ENCODE measurements at regions not wholly inside any gene's neighbourhood (a gene's known extent, or its start where the extent isn't known, plus 50 kb on each side); places are given as distances from the start of the nearest gene placed in this dataset.
"Not testable (repeated sequence)": the region's sequence is repeated elsewhere in the genome, so short reads cannot be mapped to it uniquely, and the experiment has no call there.

GRCh38 chr5:166795756-166796155 is 1495.7 kb upstream of the WWC1 start:
- Histone ChIP-seq H3K4me3 (no peak overlapping the region), H3K27ac (no peak overlapping the region)
- DNase-seq (ENCODE audit: low spot score): no peak
- TF ChIP-seq CTCF (IDR thresholded peaks at IDR 0.05): no peak

- no peak overlapping the region for H3K4me3 ChIP-seq
- no peak for DNase-seq (ENCODE audit: low spot score)
- TF ChIP-seq CTCF (IDR thresholded peaks at IDR 0.05): no peak
- H3K27ac ChIP-seq: no peak overlapping the region
Observed at GRCh38 chr5:166803058-166803457, 1488.4 kb upstream of the WWC1 start.

GRCh38 chr5:166804223-166804622 is 1487.2 kb upstream of the WWC1 start:
- DNase-seq (ENCODE audit: low spot score); H3K27ac ChIP-seq; H3K4me3 ChIP-seq: not testable (repeated sequence)

- not testable (repeated sequence) for H3K4me3 ChIP-seq; DNase-seq (ENCODE audit: low spot score); H3K27ac ChIP-seq
Observed at GRCh38 chr5:166804693-166805092, 1486.8 kb upstream of the WWC1 start.

- H3K27ac ChIP-seq; DNase-seq (ENCODE audit: low spot score); H3K4me3 ChIP-seq: not testable (repeated sequence)
Observed at GRCh38 chr5:166810093-166810658, 1481.3 kb upstream of the WWC1 start.

- H3K4me3 ChIP-seq: no peak overlapping the region
- TF ChIP-seq CTCF (IDR thresholded peaks at IDR 0.05): no peak
- DNase-seq (ENCODE audit: low spot score): no peak
- no peak overlapping the region for H3K27ac ChIP-seq
Observed at GRCh38 chr5:166810721-166811120, 1480.7 kb upstream of the WWC1 start.

GRCh38 chr5:166823360-166823759 is 1468.1 kb upstream of the WWC1 start:
- Histone ChIP-seq H3K27ac (no peak overlapping the region), H3K4me3 (no peak overlapping the region)
- no peak for TF ChIP-seq CTCF (IDR thresholded peaks at IDR 0.05)
- no peak for DNase-seq (ENCODE audit: low spot score)

- no peak overlapping the region for H3K27ac ChIP-seq
Observed at GRCh38 chr5:166834246-166834645, 1457.2 kb upstream of the WWC1 start.

More at GRCh38 chr5:166834246-166834645, 1457.2 kb upstream of the WWC1 start:
- DNase-seq (ENCODE audit: low spot score): no peak
- no peak overlapping the region for H3K4me3 ChIP-seq
- no peak for TF ChIP-seq CTCF (IDR thresholded peaks at IDR 0.05)
